HEK293T (cell line): ENCODE measurements at regions not wholly inside any gene's neighbourhood (a gene's known extent, or its start where the extent isn't known, plus 50 kb on each side); places are given as distances from the start of the nearest gene placed in this dataset.

Experiments used
- BHLHE40 ChIP-seq: fragments of 450-650 bp; IDR thresholded peaks from 2 replicates; pipeline ENCODE4 v1.6.1; 2016; ENCODE audit warnings: mild to moderate bottlenecking, moderate library complexity, borderline replicate concordance
- FOXM1 ChIP-seq: fragments of 450-650 bp; IDR thresholded peaks from 2 replicates; pipeline ENCODE4 v1.6.1; 2017; ENCODE audit warnings: mild to moderate bottlenecking, borderline replicate concordance
- SP1 ChIP-seq: fragments of 450-650 bp; IDR thresholded peaks from 2 replicates; pipeline ENCODE4 v1.6.1; 2017

- TF ChIP-seq SP1 (no peak), BHLHE40 (no peak), FOXM1 (no peak)
Measured at GRCh38 chr7:155220903-155221302, 76.8 kb upstream of the INSIG1 start.
